Right kidney (tissue), 1 donor: ENCODE measurements at regions not wholly inside any gene's neighbourhood (a gene's known extent, or its start where the extent isn't known, plus 50 kb on each side); places are given as distances from the start of the nearest gene placed in this dataset.

Source experiments
- DNase-seq: peaks from one replicate; pipeline ENCODE4 v3.0.0-alpha.2; 2016

DNA sequence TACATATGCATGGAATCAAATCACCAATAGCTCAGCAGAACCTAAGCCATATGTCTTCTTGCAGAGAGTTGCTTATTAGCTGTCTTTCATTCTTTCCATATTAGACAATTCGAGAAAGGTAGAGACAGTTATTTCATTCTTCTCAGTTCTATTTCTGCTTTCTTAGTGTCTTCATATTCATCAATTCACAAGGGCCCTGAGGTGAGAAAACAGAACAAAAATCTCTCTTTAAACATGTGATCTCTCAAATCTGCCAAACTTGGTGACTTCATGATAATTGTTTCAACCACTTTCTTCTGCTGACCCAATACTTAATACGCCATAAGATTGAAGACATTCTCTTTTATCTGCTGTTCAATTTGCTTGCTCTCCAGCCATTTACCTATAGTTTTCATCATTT, 229.7 kb upstream of the MARCKS start:
- DNase-seq = no peak

DNA sequence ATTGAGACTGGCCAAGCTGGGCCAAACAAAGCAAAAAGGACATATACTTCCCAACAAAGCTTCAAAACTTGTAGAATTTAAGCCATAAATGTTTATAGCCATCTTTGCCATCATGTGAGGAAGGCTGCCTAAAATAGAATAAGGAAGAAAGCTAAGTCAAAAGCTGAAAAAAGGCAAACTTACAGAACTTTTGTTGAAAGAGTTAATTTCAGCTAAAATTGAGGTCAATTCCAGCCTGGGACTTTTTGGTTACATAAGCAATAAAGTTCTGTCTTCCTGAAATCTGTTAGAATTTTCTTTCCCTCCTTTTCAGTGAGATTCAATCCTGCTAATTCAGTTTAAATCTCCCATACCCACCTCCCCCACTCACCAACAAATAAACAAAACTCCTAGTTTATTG, 227.9 kb upstream of the MARCKS start:
- DNase-seq = no peak

DNA sequence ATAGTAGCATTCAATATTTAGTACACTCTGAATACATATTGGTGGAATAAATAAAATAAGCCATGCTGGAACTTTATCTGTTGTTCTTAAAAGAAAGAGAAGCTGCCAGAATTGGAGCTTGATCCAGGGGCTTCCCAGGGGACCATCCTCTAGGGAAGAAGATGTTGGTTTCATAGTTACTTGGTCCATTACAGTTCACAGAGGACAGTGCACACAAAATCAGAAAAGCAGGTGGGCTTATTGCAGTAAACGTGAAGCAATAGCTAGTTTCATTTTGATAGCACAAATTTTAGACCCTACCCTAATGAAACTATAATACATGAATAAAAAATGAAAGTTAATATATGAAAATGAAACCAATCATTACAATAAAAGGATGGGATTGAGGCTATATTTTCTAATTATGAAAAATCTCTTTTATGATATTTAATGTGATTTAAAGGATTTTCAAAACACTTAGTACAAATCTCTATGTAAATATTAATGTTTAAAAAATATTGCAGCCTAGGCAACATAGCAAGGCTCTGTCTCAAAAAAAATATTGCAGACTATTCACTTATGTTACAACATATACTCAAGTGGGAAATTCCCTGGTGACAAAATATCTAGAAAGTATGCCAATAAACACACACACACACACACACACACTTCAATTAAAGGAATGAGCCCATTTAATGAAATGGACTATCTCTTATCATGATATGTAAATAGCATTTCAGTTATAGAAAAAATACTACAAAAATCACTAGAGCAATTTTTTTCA, 227.0 kb upstream of the MARCKS start:
- DNase-seq = no peak

DNA sequence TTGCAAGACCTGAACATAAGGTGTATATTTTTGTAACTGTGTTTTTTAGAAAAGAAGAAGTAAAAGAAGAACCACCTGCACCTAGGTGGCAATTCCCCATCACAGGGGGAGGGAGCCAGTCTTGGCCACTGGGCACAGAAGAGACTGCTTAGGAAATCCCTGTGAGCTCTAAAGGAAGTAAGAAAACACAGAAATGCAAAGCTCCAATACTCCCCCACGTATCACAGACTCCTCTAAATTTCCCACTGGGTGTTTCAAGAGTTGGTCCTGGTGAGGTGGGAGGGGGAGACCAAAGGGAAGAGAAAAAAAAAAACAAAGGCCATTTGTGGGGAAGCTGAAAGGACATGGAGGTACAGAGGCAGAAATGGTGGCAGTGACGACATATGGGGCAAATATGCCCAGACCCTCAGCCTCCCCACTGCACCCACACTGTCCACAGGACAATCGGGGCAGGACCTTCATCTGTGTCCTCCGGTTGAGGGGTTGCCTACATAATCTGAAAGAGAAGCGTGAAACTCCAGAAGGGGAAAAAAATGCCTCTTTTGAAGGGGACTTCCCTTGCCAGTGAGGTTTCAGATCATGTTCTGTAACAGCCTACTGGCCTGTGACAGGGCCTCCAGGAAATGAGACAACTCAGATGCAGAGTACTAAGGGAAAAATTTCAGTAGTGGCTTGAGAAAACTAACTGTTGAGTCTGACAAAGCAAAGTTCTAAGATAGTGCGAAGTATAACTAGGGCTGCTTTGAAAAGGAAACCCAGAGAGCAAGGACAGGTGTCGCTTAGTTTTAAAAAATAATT, 226.2 kb upstream of the MARCKS start:
- DNase-seq = peak; percentile 57

DNA sequence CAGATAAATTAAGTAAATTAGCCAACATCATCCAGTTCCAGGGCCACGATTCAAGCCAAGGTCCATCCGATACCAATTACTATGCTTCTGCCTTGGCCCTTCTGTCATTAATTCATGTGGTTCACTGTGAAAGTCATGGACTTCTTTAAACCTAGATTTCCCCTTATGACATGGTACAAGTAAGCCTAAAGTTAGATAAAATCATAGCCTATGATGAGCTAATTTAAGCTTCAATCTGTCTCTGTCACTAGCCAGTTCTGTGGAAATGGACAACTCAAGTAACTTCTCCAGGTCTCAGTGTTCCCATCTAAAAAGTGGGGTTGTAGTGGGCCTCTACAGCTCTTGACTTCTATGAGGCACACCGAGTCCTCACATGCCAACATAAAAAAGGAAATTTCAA, 225.5 kb upstream of the MARCKS start:
- DNase-seq = no peak

DNA sequence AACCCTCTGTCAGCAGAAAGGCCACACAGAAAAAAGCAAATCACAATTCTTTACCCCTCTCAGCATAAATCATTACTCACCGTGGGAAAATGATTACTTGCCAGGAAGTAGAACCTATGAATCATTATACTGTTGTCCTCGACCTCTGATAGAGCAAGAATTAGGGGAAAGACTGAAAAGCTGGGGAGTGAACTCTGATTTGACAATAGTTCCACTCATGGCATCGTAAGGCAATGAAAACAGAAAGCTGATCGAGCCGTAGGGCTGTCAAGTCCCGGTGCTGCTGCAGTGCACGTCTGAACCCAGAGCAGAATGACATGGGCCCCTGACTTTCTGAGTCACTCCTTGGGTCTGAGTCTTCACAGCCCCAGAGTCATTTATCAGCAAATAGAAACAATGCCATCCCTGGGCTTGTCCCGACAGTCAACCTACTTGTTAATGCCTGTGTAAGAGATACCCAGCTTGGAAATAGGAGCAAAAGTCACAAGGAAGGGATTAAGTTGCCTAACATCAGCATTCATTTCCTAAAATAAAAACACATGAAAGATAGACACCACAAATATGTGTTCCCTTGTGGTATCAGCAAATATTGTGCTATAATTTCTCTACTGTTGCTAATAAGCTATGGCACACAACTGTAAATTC, 224.8 kb upstream of the MARCKS start:
- peak; percentile 50 for DNase-seq

DNA sequence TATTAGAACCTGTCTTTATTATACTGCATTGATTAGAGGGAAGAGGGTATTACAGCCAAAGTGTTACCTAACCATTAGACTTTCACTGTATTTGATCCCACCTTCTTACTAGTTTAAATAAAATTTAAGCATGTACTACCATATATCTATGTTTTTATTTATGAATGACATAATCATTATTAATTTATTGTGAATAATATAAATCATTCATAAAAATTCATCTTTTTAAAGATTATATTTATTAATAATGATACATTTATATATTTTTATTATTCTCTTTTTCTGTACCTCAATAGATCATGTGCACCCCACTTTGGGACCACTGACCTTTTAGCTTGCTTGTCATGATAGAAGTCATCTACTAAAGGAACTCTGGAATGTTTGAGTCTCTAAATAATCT, 223.5 kb upstream of the MARCKS start:
- no peak for DNase-seq

DNA sequence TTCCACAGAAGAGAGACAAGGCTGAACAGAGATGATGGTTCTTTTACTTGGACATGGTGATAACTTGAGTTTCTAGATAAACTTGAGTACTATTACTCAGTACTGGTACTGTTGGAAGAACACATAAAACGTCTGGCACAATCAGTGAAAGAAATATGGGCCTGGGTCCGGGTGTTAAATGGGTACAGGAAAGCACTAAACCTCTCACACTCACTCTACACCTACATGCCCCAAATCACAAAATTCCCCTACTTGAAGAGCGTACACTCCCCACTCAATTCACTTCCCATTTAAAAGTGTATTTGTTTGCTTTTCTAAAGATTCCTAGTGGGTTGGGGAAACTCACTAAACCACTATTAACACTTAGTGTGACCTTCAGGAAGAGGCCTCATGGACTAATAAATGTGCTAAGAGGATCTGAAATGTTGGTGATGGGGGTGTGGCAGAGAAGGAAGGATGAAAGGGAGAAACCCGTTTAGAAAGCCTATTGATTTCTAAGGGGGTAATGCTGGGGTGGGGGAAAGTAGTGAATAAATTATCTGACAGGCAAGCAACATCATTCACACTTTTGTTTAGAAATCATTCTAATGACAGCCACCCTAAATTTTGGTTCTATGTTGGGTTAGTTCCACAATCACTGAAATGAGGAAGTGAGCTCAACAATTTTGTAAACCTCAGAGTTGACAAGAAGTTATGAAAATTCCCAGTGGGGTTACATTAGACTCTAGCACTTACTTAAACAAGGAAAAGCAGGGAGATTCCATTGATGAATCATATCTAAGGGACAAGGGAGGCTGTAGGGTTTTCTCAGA, 222.6 kb upstream of the MARCKS start:
- no peak for DNase-seq

DNA sequence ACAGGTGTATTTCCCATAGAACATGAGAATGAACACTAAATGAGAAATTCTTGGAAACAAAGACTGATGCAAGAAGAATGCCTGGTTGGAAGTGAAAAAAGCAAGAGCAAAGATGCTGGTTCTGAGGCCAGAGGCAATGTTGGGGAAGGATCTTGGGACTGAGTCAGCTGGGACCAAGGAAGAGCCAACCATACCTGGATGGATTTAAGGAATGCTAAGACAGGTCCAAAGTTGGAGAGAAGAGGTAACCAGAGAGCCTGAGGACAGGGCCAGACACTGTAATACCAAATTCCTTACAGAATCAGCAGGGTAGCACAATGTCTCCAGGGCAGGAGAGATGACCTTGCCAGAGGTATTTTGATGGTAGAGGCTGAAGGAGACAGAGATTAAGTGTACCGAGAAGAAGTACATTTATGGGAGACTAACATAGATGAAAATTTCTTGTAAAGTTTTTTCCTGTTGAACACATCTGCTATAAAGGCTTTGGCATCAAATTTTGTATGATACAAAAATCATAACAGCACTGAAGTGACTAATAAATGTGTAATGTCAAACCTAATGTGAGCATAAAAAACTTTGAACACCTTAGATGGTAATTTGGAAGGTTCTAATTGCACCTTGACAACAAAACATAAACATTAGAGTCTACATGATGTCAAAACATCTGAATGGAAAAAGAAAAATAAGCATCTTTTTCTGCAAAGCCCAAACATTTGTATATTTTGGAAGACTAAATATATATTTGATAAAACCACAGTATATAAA, 221.7 kb upstream of the MARCKS start:
- DNase-seq = no peak

DNA sequence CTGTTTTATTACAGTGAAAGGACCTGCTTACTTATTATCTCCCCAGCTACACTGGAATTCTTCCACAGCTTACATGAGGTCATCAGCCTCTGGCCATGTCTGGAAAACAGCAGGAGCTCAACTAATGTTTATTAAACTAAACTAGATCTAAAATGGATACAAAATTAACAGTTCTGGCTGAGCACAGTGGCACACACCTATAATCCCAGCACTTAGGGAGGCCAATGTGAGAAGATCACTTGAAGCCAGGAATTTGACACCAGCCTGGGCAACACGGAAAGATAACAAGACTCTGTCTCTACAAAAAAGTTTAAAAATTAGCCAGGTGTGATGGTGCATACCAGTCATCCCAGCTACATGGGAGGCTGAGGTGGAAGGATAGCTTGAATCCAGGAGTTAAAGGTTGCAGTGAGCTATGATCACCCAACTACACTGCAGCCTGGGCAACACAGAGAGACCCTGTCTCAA, 220.8 kb upstream of the MARCKS start:
- no peak for DNase-seq

DNA sequence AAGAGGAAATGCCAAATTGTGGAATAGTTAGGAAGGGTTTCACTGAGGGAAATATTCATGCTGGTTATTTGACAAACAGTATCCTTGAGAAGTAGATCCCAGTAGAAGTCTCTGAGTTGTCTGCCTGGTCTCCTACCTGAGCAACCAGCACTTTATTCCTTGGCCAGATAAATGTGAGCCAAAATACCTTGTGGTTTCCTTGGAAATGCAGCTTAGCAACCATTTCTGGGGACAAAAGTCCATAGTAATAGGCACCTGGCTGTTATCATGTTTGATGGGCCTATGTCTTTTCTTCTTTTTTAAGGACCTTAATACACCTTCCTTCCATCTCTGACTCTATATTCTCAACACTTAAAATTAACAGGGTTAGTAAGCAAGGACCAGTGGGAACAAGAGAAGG, 217.1 kb upstream of the MARCKS start:
- no peak for DNase-seq

DNA sequence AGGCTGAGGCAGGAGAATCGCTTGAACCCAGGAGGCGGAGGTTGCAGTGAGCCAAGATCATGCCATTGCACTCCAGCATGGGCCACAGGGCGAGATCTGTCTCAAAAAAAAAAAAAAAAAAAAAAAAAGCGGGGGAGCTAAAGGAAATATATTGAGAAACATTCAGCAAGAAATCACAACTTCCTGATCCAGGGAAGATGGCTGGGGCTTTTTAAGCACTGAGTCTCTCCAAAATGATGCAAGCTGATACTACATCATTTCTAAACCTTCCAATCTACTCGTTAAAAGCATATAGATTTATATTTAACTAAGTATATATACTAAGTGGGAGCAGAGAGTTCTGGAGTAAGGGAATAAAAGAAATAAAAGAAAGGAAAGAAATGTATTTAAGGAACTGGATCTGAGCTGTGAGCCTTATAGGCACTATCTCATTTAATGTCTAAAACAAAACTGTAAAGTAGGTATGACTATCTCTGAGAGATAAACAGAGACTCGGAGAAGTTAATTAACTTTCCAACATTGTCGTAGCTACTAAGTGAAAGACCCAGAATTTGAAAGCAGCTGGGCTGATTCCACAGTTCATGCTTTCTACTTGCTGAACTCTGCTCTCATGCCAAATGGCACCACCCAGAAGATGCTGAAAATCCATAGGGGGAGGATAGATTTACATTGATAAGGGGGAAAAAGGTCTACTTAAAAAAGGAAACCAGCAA, 215.0 kb upstream of the MARCKS start:
- DNase-seq = no peak

DNA sequence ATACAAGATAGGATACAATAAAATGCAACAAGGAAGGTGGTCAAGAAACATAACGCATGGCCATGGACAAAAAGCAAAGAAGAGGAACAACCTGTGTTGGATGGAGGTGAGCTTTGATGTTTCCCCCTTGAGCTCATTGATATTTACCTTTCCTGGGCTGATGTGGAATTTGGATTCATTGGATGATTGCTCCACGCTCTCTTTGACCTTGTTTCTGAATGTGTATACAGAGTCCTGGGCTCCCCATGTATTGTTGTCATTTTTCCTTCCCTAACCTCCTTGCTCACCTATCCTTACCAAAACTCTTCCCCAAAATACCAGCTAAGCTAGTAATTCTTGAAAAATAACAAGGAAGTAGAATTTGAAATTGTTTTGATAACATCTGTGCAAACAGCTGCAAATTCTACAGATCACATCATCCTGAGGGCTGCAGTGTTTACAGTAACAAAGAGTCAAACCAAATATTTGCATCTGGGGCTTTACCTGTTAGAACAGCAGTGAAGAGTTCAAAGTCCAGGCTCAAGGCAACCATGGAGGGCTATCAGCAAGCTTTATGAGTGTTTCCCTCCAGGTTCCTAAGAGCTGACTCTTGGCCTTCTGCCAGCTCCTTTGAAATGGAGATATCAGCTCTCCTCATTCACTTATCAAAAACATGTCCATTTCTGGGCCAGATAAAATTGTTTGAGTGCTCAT, 214.3 kb upstream of the MARCKS start:
- DNase-seq = no peak

DNA sequence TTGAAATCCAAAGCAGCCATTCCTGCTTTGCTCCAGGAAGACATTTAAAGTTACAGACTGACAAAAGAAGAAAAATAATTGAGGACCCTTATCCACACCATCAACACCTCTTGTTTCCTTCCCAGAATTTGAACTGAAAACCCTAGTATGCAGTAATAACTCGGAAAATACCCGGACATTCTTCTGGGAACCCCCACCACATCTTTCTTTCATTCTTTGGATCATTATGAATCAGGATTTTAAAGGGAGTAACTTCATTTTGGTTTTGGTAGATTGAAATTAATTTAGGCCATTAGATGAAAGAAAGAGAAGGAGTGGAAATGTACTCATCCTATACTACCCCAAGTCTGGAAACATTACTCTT, 213.8 kb upstream of the MARCKS start:
- no peak for DNase-seq

DNA sequence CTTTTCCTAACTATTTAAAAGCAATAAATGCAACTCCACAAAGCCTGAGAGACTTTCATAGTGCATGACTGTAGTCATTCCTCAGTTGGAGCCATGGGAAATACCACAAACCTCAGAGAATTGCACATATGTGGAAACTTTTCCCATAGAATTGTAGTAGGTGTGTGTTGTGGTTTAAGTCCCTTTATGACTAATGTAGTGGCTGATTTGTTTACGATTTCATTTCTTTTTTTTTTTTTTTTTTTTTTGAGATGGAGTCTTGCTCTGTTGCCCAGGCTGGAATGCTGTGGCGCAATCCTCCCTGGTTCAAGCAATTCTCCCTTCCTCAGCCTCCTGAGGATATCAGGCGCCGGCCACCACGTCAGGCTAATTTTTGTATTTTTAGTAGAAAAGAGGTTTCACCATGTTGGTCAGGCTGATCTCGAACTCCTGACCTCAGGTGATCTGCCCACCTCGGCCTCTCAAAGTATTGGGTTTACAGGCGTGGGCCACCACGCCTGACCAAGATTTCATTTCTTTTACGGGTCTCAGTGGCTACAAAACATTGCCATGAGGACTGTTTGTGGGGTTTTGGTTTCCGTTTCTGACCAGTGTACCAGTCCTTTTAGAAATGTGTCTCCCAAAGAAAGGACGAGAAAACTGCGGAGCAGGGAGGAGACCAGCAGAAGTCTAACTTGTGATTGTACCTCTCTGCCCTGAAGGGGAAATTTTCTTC, 212.1 kb upstream of the MARCKS start:
- DNase-seq = no peak

DNA sequence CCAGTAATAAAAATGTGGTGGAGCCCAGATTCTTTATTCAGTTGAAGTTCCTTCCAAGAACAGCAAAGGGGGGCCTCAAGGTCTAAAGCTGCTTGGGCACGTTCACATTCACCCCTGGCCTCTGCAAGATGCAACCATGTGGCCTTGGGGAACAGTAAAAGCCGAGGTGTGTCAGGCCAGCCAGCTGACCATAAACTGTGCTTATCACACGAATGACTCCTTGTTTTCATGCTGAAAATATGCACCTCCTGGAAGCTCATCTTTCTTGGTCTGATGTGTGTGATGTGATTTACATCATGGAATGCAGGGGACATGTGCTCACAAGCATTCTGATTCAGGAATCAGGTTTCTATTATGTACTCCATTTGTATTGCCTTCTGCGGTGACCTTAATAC, 211.6 kb upstream of the MARCKS start:
- no peak for DNase-seq

DNA sequence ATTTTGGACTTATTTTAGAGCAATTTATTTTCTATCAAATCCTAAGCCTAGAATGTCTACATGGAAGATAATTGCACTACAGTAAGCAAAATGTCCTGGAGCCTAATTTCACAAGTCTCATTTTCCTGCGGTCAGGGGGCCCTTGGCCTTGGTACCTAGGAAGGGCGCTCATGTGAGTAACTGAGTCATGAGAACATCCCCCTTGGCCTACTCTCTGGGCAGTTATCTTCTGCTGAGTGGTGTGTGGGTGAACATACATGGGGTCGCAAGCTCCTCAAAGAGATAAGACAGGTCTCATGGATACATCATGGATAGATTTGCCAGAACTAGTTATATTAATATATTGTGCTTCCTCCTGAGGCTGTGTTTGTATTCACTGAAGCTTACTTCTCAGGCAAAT, 211.2 kb upstream of the MARCKS start:
- no peak for DNase-seq

DNA sequence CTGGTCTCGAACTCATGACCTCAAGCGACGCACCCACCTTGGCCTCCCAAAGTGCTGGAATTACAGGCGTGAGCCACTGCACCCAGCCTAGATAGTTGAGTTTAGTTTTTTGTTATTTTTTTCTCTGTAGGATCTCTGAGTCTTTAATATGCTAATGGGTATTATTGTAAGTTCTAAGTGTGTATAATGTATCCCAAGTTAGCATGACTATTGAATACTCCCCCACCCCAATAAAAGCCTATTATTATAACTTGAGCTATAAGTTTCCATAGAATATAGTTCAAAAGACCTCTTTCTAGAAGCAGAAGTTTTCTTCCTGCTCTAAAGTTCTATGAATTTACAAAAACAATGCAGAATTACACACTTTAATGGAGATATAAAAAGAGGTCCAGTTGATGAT, 210.4 kb upstream of the MARCKS start:
- DNase-seq = no peak

DNA sequence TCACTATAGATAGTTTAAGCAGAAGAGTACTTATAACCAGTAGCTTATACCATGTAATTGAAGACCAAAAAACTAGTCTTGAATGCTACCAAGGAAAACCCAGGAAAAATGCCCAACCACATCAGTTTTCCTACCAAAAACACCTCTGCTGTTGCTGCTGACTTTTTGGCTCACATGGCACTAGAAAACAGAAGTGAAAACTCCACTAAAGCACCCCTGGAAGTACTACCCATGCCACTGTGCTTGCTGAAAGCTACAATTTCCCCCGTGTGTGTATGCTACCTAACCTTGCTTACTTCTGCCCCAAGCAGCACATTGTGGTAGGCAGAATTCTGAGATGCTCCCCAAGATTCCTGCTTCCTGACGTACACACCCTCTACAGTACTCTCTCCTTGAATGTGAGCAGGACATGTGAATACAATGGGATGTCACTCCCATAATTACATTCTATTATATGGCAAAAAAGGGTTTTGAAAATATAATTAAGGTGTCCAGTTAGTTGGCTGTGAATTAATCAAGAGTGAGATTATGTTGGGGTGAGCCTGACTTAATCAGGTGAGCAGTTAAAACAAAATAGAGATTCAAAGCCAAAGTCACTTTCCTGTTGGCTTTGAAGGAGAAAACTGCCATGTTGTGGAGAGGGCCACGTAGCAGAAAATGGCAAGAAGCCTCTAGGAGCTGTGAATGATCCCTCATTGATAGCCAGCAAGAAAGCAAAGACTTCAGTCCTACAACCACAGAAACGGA, 209.8 kb upstream of the MARCKS start:
- DNase-seq = no peak
